ENCODE measurements at regions not wholly inside any gene's neighbourhood (a gene's known extent, or its start where the extent isn't known, plus 50 kb on each side); places are given as distances from the start of the nearest gene placed in this dataset.

GRCh38 chr3:107928084-107928445, 162.8 kb downstream of the CD47 start:
- Mint-ChIP-seq H3K4me1 (peaks cover 13% of the 10 kb centered on the region), H3K4me3 (peak overlapping the region; percentile 85 to 95), H3K9me3 (peaks cover 0 to 2% (median under 1%) of the 10 kb centered on the region in 7 donors), H3K27ac (no peak overlapping the region), H3K27me3 (ENCODE audit: low read depth in 3 of 3) (peaks cover 10 to 17% (median 16%) of the 10 kb centered on the region in 3 donors), H3K36me3 (no peaks in the 10 kb centered on the region)
- H3K27ac ChIP-seq (ENCODE audit: low read depth in 1 of 2, low read length in 2 of 2): no peak overlapping the region
- intact Hi-C loops (cut with micrococcal nuclease): no loop called here
- peak; percentile 9 to 41 (median 13) for DNase-seq
- 0% methylated on average over 2 of the region's 8 CpGs for WGBS (ENCODE audit: insufficient coverage)
- H3K79me2 ChIP-seq (ENCODE audit: insufficient read depth, low read length): no peaks in the 10 kb centered on the region
- TF ChIP-seq CTCF (IDR thresholded peaks at IDR 0.05): no peak
- H3K9me3 ChIP-seq (replicated peaks in 1 of 2; ENCODE audit: control insufficient read depth in 1 of 2, insufficient read depth in 1 of 2, low read length in 2 of 2): peaks cover 0 to under 1% of the 10 kb centered on the region in 2 donors
- peaks cover 13 to 14% of the 10 kb centered on the region in 2 donors for H3K4me1 ChIP-seq (ENCODE audit: control insufficient read depth in 1 of 2, insufficient read depth in 2 of 2, low read length in 2 of 2)
- peak overlapping the region; percentile 40 to 77 (median 44) for H3K4me3 ChIP-seq (replicated peaks in 1 of 3; ENCODE audit: low read depth in 2 of 3, low read length in 3 of 3)
- H3K9ac ChIP-seq (ENCODE audit: insufficient read depth, low read length, poor library complexity, severe bottlenecking): peak overlapping the region; percentile 44
- H2AFZ ChIP-seq (ENCODE audit: insufficient read depth, low read depth, low read length, poor library complexity, severe bottlenecking): peak overlapping the region; percentile 84
- peak overlapping the region; percentile 86 for H3K4me2 ChIP-seq (replicated peaks; ENCODE audit: extremely low read depth, low read length, poor library complexity, severe bottlenecking)
- H3K36me3 ChIP-seq (replicated peaks in 1 of 2; ENCODE audit: control insufficient read depth in 1 of 2, insufficient read depth in 2 of 2, low read length in 2 of 2): no peaks in the 10 kb centered on the region
- H3K27me3 ChIP-seq (ENCODE audit: control insufficient read depth in 2 of 2, insufficient read depth in 2 of 2, low read length in 2 of 2): peaks cover 20 to 30% of the 10 kb centered on the region in 2 donors
- H4K20me1 ChIP-seq (ENCODE audit: insufficient read depth, low read length): no peaks in the 10 kb centered on the region

GRCh38 chr3:107927361-107928083, 163.3 kb downstream of the CD47 start:
- Mint-ChIP-seq H3K4me1 (peaks cover 13% of the 10 kb centered on the region), H3K4me3 (peak overlapping the region; percentile 85 to 95), H3K27ac (no peak overlapping the region), H3K36me3 (no peaks in the 10 kb centered on the region), H3K27me3 (ENCODE audit: low read depth in 3 of 3) (peaks cover 10 to 17% (median 16%) of the 10 kb centered on the region in 3 donors), H3K9me3 (peaks cover 0 to 2% (median 0%) of the 10 kb centered on the region in 7 donors)
- under 1% methylated on average over 44 of the region's 55 CpGs for WGBS (ENCODE audit: insufficient coverage)
- Histone ChIP-seq H3K4me3 (replicated peaks in 1 of 3; ENCODE audit: low read depth in 2 of 3, low read length in 3 of 3) (peak overlapping the region; percentile 40 to 77 (median 44)), H4K20me1 (ENCODE audit: insufficient read depth, low read length) (no peaks in the 10 kb centered on the region), H2AFZ (ENCODE audit: insufficient read depth, low read depth, low read length, poor library complexity, severe bottlenecking) (peak overlapping the region; percentile 84), H3K27ac (ENCODE audit: low read depth in 1 of 2, low read length in 2 of 2) (no peak overlapping the region), H3K9me3 (replicated peaks in 1 of 2; ENCODE audit: control insufficient read depth in 1 of 2, insufficient read depth in 1 of 2, low read length in 2 of 2) (no peaks in the 10 kb centered on the region), H3K79me2 (ENCODE audit: insufficient read depth, low read length) (no peaks in the 10 kb centered on the region), H3K27me3 (ENCODE audit: control insufficient read depth in 2 of 2, insufficient read depth in 2 of 2, low read length in 2 of 2) (peaks cover 20 to 30% of the 10 kb centered on the region in 2 donors), H3K36me3 (replicated peaks in 1 of 2; ENCODE audit: control insufficient read depth in 1 of 2, insufficient read depth in 2 of 2, low read length in 2 of 2) (no peaks in the 10 kb centered on the region), H3K4me2 (replicated peaks; ENCODE audit: extremely low read depth, low read length, poor library complexity, severe bottlenecking) (peak overlapping the region; percentile 86), H3K4me1 (ENCODE audit: control insufficient read depth in 1 of 2, insufficient read depth in 2 of 2, low read length in 2 of 2) (peaks cover 13 to 14% of the 10 kb centered on the region in 2 donors), H3K9ac (ENCODE audit: insufficient read depth, low read length, poor library complexity, severe bottlenecking) (peak overlapping the region; percentile 44)
- TF ChIP-seq CTCF (IDR thresholded peaks at IDR 0.05): peak; percentile 68
- intact Hi-C loops (cut with micrococcal nuclease): no loop called here
- peak; percentile 39 to 64 (median 44) for DNase-seq
